ENCODE measurements at regions not wholly inside any gene's neighbourhood (a gene's known extent, or its start where the extent isn't known, plus 50 kb on each side); places are given as distances from the start of the nearest gene placed in this dataset.

- no peak for TF ChIP-seq POLR2AphosphoS5 (IDR thresholded peaks at IDR 0.05)
- no peak for TF ChIP-seq CTCF (IDR thresholded peaks at IDR 0.05)
- TF ChIP-seq POLR2A (IDR thresholded peaks at IDR 0.05) = no peak
Observed at GRCh38 chr12:127455347-127456265, 811.4 kb upstream of the TMEM132C start.

Measured in prostate gland (tissue), 2 donors.